ENCODE measurements at regions not wholly inside any gene's neighbourhood (a gene's known extent, or its start where the extent isn't known, plus 50 kb on each side); places are given as distances from the start of the nearest gene placed in this dataset.

- TF ChIP-seq BACH1 (IDR thresholded peaks at IDR 0.05; ENCODE audit: low read length) (no peak), RFX5 (IDR thresholded peaks at IDR 0.05; ENCODE audit: borderline replicate concordance, low read depth, low read length) (no peak), ATF2 (IDR thresholded peaks at IDR 0.05; ENCODE audit: low read length) (no peak)
These were observed 52.0 kb downstream of the ZC3H11B start (continued) for GRCh38 chr1:219560856-219561255.
